ENCODE measurements at regions not wholly inside any gene's neighbourhood (a gene's known extent, or its start where the extent isn't known, plus 50 kb on each side); places are given as distances from the start of the nearest gene placed in this dataset.

- no peak overlapping the region for H3K4me3 ChIP-seq (ENCODE audit: control insufficient read depth, low read depth, low read length)
- no peak for DNase-seq (ENCODE audit: low read depth)
- TF ChIP-seq, protein P1, sequence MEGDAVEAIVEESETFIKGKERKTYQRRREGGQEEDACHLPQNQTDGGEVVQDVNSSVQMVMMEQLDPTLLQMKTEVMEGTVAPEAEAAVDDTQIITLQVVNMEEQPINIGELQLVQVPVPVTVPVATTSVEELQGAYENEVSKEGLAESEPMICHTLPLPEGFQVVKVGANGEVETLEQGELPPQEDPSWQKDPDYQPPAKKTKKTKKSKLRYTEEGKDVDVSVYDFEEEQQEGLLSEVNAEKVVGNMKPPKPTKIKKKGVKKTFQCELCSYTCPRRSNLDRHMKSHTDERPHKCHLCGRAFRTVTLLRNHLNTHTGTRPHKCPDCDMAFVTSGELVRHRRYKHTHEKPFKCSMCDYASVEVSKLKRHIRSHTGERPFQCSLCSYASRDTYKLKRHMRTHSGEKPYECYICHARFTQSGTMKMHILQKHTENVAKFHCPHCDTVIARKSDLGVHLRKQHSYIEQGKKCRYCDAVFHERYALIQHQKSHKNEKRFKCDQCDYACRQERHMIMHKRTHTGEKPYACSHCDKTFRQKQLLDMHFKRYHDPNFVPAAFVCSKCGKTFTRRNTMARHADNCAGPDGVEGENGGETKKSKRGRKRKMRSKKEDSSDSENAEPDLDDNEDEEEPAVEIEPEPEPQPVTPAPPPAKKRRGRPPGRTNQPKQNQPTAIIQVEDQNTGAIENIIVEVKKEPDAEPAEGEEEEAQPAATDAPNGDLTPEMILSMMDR (IDR thresholded peaks at IDR 0.05; ENCODE audit: control insufficient read depth, insufficient read depth, low read depth, low read length, missing control alignments), result no peak
These were observed 157.6 kb upstream of the RASGRP1 start for GRCh38 chr15:38722236-38722635.

GRCh38 chr15:38724827-38725226 is 160.2 kb upstream of the RASGRP1 start:
- TF ChIP-seq, protein P1 (IDR thresholded peaks at IDR 0.05; ENCODE audit: control insufficient read depth, insufficient read depth, low read depth, low read length, missing control alignments), result no peak
- no peak for DNase-seq (ENCODE audit: low read depth)

GRCh38 chr15:38726187-38726586 is 161.6 kb upstream of the RASGRP1 start:
- TF ChIP-seq, protein P1 (IDR thresholded peaks at IDR 0.05; ENCODE audit: control insufficient read depth, insufficient read depth, low read depth, low read length, missing control alignments), result no peak
- no peak overlapping the region for H3K4me3 ChIP-seq (ENCODE audit: control insufficient read depth, low read depth, low read length)
- no peak for DNase-seq (ENCODE audit: low read depth)

More at GRCh38 chr15:38724827-38725226, 160.2 kb upstream of the RASGRP1 start:
- no peak overlapping the region for H3K4me3 ChIP-seq (ENCODE audit: control insufficient read depth, low read depth, low read length)

GRCh38 chr15:38733331-38733730 is 168.7 kb upstream of the RASGRP1 start:
- H3K4me3 ChIP-seq (ENCODE audit: control insufficient read depth, low read depth, low read length), result no peak overlapping the region
- TF ChIP-seq, protein P1 (IDR thresholded peaks at IDR 0.05; ENCODE audit: control insufficient read depth, insufficient read depth, low read depth, low read length, missing control alignments), result no peak
- DNase-seq (ENCODE audit: low read depth), result no peak

GRCh38 chr15:38740206-38740605 is 175.6 kb upstream of the RASGRP1 start:
- H3K4me3 ChIP-seq (ENCODE audit: control insufficient read depth, low read depth, low read length), result no peak overlapping the region
- no peak for DNase-seq (ENCODE audit: low read depth)
- TF ChIP-seq, protein P1 (IDR thresholded peaks at IDR 0.05; ENCODE audit: control insufficient read depth, insufficient read depth, low read depth, low read length, missing control alignments), result no peak

DNA sequence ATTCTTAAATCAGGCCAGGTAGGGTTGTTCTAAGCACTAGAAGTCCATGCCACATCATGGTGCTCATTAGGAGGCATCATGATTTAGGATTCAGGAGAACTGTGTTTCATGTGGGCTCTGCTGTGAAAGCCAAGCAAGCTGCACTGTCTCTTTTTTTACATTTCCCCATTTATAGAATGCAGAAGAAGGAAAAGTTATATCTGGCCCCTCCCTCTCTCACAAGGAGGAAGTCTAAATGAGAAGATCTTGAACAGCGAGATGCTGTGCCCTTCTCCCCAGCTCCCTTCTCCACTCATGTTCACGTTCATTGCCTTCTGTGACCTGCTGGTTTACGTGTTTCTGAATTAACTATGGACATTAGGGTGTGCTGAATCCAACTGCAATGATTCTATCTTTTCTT is 178.5 kb upstream of the RASGRP1 start:
- TF ChIP-seq, protein P1 (IDR thresholded peaks at IDR 0.05; ENCODE audit: control insufficient read depth, insufficient read depth, low read depth, low read length, missing control alignments), result no peak
- no peak for DNase-seq (ENCODE audit: low read depth)
- H3K4me3 ChIP-seq (ENCODE audit: control insufficient read depth, low read depth, low read length), result no peak overlapping the region

- H3K4me3 ChIP-seq (ENCODE audit: control insufficient read depth, low read depth, low read length), result no peak overlapping the region
- TF ChIP-seq, protein P1 (IDR thresholded peaks at IDR 0.05; ENCODE audit: control insufficient read depth, insufficient read depth, low read depth, low read length, missing control alignments), result no peak
- DNase-seq (ENCODE audit: low read depth), result peak; percentile 80
These were observed 180.5 kb upstream of the RASGRP1 start for GRCh38 chr15:38745126-38745525.

Data from AG09309 (cell line).